Keratinocyte (primary cell): ENCODE measurements at regions not wholly inside any gene's neighbourhood (a gene's known extent, or its start where the extent isn't known, plus 50 kb on each side); places are given as distances from the start of the nearest gene placed in this dataset.

ENCODE experiments used
- DNase-seq: peaks from one replicate; pipeline ENCODE4 v3.0.0-alpha.2; 2011; ENCODE audit warnings: low read depth, missing footprints, low spot score
- FAIRE-seq: peaks from 2 replicates; lab custom pipeline; 2011; peaks lifted over from hg19 to GRCh38; lab: Jason Lieb, UNC
- H2AFZ ChIP-seq: 2 replicates; pipeline ENCODE4 v1.6.0; 2012; ENCODE audit warnings: low read length, control low read depth, inconsistent platforms; ENCODE audit not compliant: control insufficient read depth
- H3K27ac ChIP-seq: 2 replicates; pipeline ENCODE4 v1.5.1; 2011; ENCODE audit warnings: low read length; ENCODE audit not compliant: control insufficient read depth, insufficient read depth
- H3K27me3 ChIP-seq: 3 replicates; pipeline ENCODE4 v1.6.0; 2011; ENCODE audit warnings: low read length; ENCODE audit not compliant: control insufficient read depth, insufficient read depth; ENCODE audit errors: extremely low read depth
- H3K36me3 ChIP-seq, 2 experiments: 2 replicates in 1 of 2; 3 replicates in 1 of 2; pipeline ENCODE4 v1.5.1; 2011; ENCODE audit warnings: low read length in 2 of 2, mild to moderate bottlenecking in 1 of 2; ENCODE audit not compliant: control insufficient read depth in 2 of 2, insufficient read depth in 2 of 2; ENCODE audit errors: extremely low read depth in 1 of 2
- H3K4me1 ChIP-seq: 3 replicates; pipeline ENCODE4 v1.5.1; 2011; ENCODE audit warnings: low read length; ENCODE audit not compliant: control insufficient read depth, insufficient read depth; ENCODE audit errors: extremely low read depth
- H3K4me2 ChIP-seq: 3 replicates; pipeline ENCODE4 v1.6.0; 2011; ENCODE audit warnings: low read depth, low read length; ENCODE audit not compliant: control insufficient read depth, insufficient read depth; ENCODE audit errors: extremely low read depth
- H3K4me3 ChIP-seq, 3 experiments: fragments of 200-600 bp in 1 of 3; sonication (generic) in 1 of 3; 2 replicates in 2 of 3; 3 replicates in 1 of 3; pipeline ENCODE4 v1.5.1; 2011 to 2016; ENCODE audit warnings: low read length in 3 of 3, mild to moderate bottlenecking in 3 of 3, control low read depth in 2 of 3, inconsistent platforms in 1 of 3, low read depth in 1 of 3, mixed read lengths in 1 of 3, mixed run types in 1 of 3, moderate library complexity in 1 of 3; ENCODE audit not compliant: control insufficient read depth in 2 of 3, insufficient read depth in 2 of 3; ENCODE audit errors: extremely low read depth in 1 of 3
- H3K79me2 ChIP-seq: 2 replicates; pipeline ENCODE4 v1.6.0; 2012; ENCODE audit warnings: low read length; ENCODE audit not compliant: control insufficient read depth, insufficient read depth
- H3K9ac ChIP-seq: 3 replicates; pipeline ENCODE4 v1.6.0; 2011; ENCODE audit warnings: low read length; ENCODE audit not compliant: control insufficient read depth, insufficient read depth; ENCODE audit errors: extremely low read depth
- H3K9me1 ChIP-seq: 3 replicates; pipeline ENCODE4 v1.6.0; 2011; ENCODE audit warnings: low read length; ENCODE audit not compliant: control insufficient read depth, insufficient read depth; ENCODE audit errors: extremely low read depth
- H3K9me3 ChIP-seq: 2 replicates; pipeline ENCODE4 v1.5.1; 2012; ENCODE audit warnings: low read depth, low read length; ENCODE audit not compliant: control insufficient read depth
- H4K20me1 ChIP-seq: 3 replicates; pipeline ENCODE4 v1.6.0; 2011; ENCODE audit warnings: low read length; ENCODE audit not compliant: control insufficient read depth, insufficient read depth; ENCODE audit errors: extremely low read depth
- CTCF ChIP-seq, 3 experiments: IDR thresholded peaks in 1 of 3; conservative IDR thresholded peaks in 1 of 3; optimal IDR thresholded peaks in 1 of 3; 2 replicates in 2 of 3; 3 replicates in 1 of 3; pipeline versions ENCODE3 to v1.5.1; 2011; ENCODE audit warnings: low read length in 3 of 3, mild to moderate bottlenecking in 3 of 3, moderate library complexity in 2 of 3, control low read depth in 1 of 3, inconsistent platforms in 1 of 3; ENCODE audit not compliant: insufficient read depth in 2 of 3; ENCODE audit errors: extremely low read depth in 1 of 3
- EZH2 ChIP-seq: IDR thresholded peaks from one replicate; pipeline ENCODE4 v1.6.1; 2012; ENCODE audit warnings: inconsistent platforms, mild to moderate bottlenecking, low read length, moderate library complexity
- dilution Hi-C: fragments of 300-500 bp; cut with MboI; formaldehyde crosslinking; loops from one replicate; pipeline ENCODE4 v1.7.0; 2020; ENCODE audit warnings: low sequenced_read_pairs; ENCODE audit not compliant: extremely low pct_ligation_motif_present

- Histone ChIP-seq H3K27ac (no peak overlapping the region), H3K9ac (no peak overlapping the region), H3K27me3 (no peaks in the 10 kb centered on the region), H3K36me3 (no peaks in the 10 kb centered on the region), H3K79me2 (no peaks in the 10 kb centered on the region), H4K20me1 (no peaks in the 10 kb centered on the region), H3K4me3 (no peak overlapping the region), H3K9me1 (no peaks in the 10 kb centered on the region), H3K4me1 (no peaks in the 10 kb centered on the region), H3K9me3 (no peaks in the 10 kb centered on the region), H3K4me2 (no peak overlapping the region), H2AFZ (no peak overlapping the region)
- FAIRE-seq (no peak), DNase-seq (no peak)
- dilution Hi-C loops, result no loop called here
- TF ChIP-seq CTCF (optimal IDR thresholded peaks at IDR 0.05 in 1 of 3, IDR thresholded peaks at IDR 0.05 in 1 of 3, conservative IDR thresholded peaks at IDR 0.05 in 1 of 3; ENCODE audit: extremely low read depth in 1 of 3, insufficient read depth in 2 of 3, low read length in 3 of 3) (no peak), EZH2 (no peak)
These were observed 257.7 kb downstream of the EN1 start for GRCh38 chr2:118589721-118590120.

- H3K4me2 ChIP-seq, result no peak overlapping the region
- no peak overlapping the region for H2AFZ ChIP-seq
- no peaks in the 10 kb centered on the region for H3K4me1 ChIP-seq
- H3K9me3 ChIP-seq, result no peaks in the 10 kb centered on the region
- TF ChIP-seq EZH2 (no peak), CTCF (optimal IDR thresholded peaks at IDR 0.05 in 1 of 3, IDR thresholded peaks at IDR 0.05 in 1 of 3, conservative IDR thresholded peaks at IDR 0.05 in 1 of 3; ENCODE audit: extremely low read depth in 1 of 3, insufficient read depth in 2 of 3, low read length in 3 of 3) (no peak)
- no peaks in the 10 kb centered on the region for H3K79me2 ChIP-seq
- H3K27ac ChIP-seq, result no peak overlapping the region
- H3K27me3 ChIP-seq, result no peaks in the 10 kb centered on the region
- no peaks in the 10 kb centered on the region for H4K20me1 ChIP-seq
- dilution Hi-C loops, result no loop called here
- DNase-seq (no peak), FAIRE-seq (no peak)
- no peaks in the 10 kb centered on the region for H3K36me3 ChIP-seq
- H3K9ac ChIP-seq, result no peak overlapping the region
- H3K4me3 ChIP-seq, result no peak overlapping the region
- no peaks in the 10 kb centered on the region for H3K9me1 ChIP-seq
These were observed 258.6 kb downstream of the EN1 start for GRCh38 chr2:118588850-118589249.
